GM08714 (cell line): ENCODE measurements at regions not wholly inside any gene's neighbourhood (a gene's known extent, or its start where the extent isn't known, plus 50 kb on each side); places are given as distances from the start of the nearest gene placed in this dataset.

ENCODE experiments used
- H3K4me3 ChIP-seq: fragments of 200-500 bp; sonication (Bioruptor generic); 2 replicates; pipeline ENCODE4 v1.5.1; 2014; ENCODE audit warnings: mild to moderate bottlenecking, low read length, inconsistent platforms
- ZNF274 ChIP-seq: IDR thresholded peaks from 2 replicates; pipeline ENCODE4 v1.6.1; 2012; ENCODE audit warnings: mild to moderate bottlenecking, low read depth, low read length

- H3K4me3 ChIP-seq = no peak overlapping the region
- TF ChIP-seq ZNF274 = no peak
Observed at GRCh38 chr5:4990017-4990416, 150.1 kb upstream of the ADAMTS16 start.

DNA sequence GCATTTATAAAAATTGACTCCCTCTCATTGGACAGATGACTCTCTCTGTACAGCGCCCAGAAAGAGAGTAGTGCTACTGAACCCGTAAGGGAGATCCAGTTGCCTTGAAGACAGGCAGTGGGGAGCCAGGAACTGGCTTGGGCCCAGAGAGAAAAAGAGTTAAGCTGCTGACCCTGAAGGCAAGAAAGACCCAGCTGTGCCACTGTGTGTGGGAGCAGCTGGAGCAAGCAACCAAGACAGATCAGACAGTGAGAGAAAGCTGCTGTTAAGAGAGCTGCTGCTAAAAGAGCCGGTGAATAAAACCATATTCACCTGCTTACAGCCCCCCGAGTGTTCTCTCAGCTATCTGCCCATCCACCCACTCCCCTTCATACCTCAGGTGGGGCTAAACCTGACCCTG, 149.7 kb upstream of the ADAMTS16 start:
- no peak for TF ChIP-seq ZNF274

DNA sequence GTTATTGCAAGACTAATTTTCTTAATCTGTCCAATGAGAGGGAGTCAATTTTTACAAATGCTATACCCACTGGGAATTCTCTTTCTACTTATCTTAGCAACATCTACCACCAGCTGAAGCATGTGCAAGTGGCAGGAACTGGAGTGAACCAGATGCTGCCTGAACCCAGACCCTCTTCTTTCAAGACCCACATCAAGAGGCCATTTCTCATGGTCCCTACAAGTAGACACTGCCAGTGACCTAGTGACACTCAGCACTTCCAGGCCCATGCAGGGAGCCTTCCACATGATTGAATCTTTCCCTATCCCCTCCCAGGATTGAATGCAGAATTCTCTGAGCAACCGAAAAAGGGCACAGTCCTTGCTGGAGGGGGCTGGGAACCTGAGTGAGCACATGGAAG, 148.2 kb upstream of the ADAMTS16 start:
- H3K4me3 ChIP-seq = no peak overlapping the region
- TF ChIP-seq ZNF274 = no peak

More for the DNA sequence above, 149.7 kb upstream of the ADAMTS16 start:
- H3K4me3 ChIP-seq = no peak overlapping the region

- no peak overlapping the region for H3K4me3 ChIP-seq
- TF ChIP-seq ZNF274 = no peak
Observed at GRCh38 chr5:4995014-4995413, 145.1 kb upstream of the ADAMTS16 start.

- no peak overlapping the region for H3K4me3 ChIP-seq
- no peak for TF ChIP-seq ZNF274
Observed at GRCh38 chr5:5005353-5005752, 134.8 kb upstream of the ADAMTS16 start.

- TF ChIP-seq ZNF274 = no peak
- no peak overlapping the region for H3K4me3 ChIP-seq
Observed at GRCh38 chr5:5006548-5006947, 133.6 kb upstream of the ADAMTS16 start.

GRCh38 chr5:5009240-5009639, 130.9 kb upstream of the ADAMTS16 start:
- no peak for TF ChIP-seq ZNF274
- H3K4me3 ChIP-seq = no peak overlapping the region

DNA sequence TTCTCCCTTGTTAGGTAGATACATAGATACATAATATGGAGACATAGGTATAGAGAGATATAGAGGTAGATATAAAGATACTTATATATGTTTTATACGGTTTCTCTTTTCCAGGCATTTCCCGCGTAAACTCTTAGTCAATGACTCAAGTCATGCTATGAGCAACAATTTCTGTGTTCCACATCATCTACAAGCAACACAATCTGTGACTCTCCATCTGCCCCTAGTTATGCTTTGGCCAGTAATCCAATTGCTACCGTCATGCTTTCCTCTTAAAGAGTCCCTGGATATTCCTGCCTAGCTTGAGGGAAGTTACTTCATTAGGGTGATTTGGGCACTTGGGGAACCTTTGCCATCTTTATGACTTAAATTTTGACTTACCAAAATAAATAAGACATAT, 129.0 kb upstream of the ADAMTS16 start:
- no peak overlapping the region for H3K4me3 ChIP-seq
- TF ChIP-seq ZNF274 = no peak

DNA sequence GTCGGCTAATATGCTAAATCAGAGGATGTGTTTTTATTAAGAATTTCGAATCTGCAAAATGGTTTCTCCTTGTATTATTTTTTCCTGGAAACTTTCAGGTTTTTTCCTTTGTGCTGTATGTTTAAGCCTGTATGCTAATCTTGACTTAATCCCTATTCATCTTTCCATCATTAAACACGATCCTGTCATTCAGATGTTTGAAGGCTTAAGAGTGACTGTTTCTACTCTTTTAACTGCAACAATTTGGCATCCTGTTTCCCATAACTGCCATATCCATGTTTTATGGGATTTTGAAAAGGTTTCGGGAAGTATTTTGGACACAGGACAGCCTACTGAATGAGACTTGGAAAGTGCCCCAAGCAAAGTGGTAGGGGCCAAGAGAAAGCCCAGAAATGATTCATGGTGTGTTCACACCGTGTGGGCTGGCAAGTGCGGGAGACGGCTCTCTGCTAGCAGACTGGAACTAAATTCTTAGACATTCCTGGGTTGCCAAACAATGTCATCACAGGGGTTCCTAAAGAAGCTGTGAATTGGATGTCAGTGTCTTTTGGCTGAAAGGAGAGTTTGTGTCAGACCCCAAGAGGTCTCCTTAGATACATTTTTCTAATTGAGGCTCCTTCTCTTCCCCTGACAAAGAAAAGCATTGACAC, 125.4 kb upstream of the ADAMTS16 start:
- TF ChIP-seq ZNF274 = no peak
- H3K4me3 ChIP-seq = no peak overlapping the region

- H3K4me3 ChIP-seq = no peak overlapping the region
- no peak for TF ChIP-seq ZNF274
Observed at GRCh38 chr5:5017827-5018577, 122.1 kb upstream of the ADAMTS16 start.

- H3K4me3 ChIP-seq = no peak overlapping the region
- TF ChIP-seq ZNF274 = no peak
Observed at GRCh38 chr5:5018578-5018970, 121.6 kb upstream of the ADAMTS16 start.

DNA sequence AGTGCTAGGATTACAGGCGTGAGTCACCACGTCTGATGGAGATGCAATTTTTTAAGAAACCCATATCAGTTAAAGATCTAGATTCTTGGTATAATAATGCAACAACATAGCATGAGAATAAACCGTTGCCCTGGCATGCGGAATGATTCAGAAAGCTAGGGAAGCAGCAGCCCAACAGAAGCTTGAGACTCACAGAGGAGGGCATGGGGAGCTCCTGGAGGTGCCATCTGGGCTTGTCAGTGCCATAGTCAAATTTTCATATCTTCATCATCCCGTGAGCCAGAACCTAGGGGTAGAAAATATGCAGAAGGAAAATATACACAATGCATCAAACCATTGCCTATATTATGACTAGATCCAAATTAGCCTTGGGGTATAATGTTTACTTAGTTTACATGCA, 118.7 kb upstream of the ADAMTS16 start:
- no peak overlapping the region for H3K4me3 ChIP-seq
- no peak for TF ChIP-seq ZNF274

DNA sequence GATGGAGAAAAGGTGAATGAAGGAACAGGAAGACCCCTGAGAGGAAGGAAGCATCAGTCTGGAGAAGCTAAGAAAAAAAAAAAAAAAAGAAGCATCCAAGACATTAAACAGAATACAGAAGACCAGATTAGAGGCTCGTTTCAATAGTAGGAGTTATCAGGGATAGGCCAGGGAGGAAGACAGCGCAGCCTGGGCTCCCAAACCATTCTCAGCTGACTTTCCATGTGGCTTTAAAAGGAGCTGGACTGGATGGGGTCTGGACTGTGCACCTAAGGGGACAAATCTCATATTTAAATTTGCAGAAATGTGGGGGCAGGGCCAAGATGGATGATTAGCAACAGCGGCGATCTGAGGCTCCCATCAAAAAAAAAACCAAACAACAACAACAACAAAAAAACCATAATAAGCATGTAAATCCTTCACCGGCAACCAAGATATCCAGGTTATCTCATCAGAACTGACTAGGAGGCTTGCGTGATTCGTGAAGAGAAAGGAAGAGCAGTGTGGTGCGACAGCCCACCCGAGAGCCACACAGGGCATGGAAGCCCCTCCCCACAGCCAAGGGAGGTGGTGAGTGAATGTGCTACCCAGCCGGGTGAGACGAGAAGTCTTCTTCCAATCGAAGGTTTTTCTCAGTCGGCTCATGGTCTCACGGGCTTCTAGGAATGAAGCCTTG, 114.9 kb upstream of the ADAMTS16 start:
- no peak for TF ChIP-seq ZNF274
- no peak overlapping the region for H3K4me3 ChIP-seq

DNA sequence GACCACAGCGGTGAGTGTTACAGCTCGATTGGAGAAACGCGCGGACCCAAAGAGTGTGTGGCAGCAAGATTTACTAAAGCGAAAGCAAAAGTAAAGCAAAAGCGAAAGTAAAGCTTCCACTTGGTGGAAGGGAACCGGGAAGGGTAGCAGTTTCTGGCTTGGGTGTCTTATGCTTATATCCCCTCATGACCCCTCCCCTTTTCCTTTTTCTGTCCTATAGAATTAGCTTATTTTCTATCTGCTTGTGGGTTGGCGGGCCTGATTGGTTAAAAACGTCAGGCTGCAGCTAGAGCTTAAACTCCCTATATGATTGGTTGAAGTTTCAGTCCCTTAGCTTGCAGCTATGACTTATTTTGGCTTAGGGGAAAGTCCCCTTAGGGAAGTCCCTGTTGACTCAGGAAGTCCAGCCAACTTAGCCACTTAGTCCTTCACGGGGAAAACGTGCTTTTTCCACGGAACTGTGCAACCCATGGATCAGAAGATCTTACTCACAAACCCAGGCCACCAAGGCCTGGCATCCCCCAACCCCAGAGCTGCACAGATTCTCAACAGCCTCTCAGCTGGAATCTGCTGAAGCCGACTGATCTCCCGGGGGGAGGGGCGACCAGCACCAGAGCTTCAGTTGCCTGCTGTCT, 114.2 kb upstream of the ADAMTS16 start:
- no peak for TF ChIP-seq ZNF274
- no peak overlapping the region for H3K4me3 ChIP-seq

- no peak overlapping the region for H3K4me3 ChIP-seq
- TF ChIP-seq ZNF274 = no peak
Observed at GRCh38 chr5:5026409-5026785, 113.7 kb upstream of the ADAMTS16 start.
